GM19468 (cell line): ENCODE measurements at regions not wholly inside any gene's neighbourhood (a gene's known extent, or its start where the extent isn't known, plus 50 kb on each side); places are given as distances from the start of the nearest gene placed in this dataset.
"Not testable (repeated sequence)": the region's sequence is repeated elsewhere in the genome, so short reads cannot be mapped to it uniquely, and the experiment has no call there.

Experiments
- ATAC-seq: cut with Tn5 transposase; IDR thresholded peaks from one replicate; pipeline ENCODE4 v1.9.1; 2021; ENCODE audit warnings: mild to moderate bottlenecking, moderate library complexity, moderate number of reproducible peaks; ENCODE audit not compliant: unreplicated experiment; ENCODE audit errors: extremely low read depth

DNA sequence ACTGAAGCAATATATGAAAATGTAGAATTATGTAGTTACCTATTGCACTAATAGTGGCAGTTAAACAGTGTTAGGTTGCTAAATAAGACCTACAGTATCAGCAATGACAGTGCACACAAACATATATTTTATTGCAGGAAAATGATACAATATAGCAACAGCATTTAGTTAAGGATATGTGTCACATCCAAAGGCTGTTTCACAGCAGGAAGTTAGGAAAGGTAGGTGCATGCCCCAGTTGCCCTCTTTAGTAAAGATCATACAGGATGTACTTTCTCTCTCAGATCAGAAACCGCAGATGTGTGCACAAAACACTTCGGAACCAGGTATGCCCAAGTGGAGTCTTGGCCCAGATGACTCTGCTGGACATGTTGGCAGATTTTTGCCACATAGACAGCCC lies 444.1 kb downstream of the XIRP2 start:
- no peak for ATAC-seq

DNA sequence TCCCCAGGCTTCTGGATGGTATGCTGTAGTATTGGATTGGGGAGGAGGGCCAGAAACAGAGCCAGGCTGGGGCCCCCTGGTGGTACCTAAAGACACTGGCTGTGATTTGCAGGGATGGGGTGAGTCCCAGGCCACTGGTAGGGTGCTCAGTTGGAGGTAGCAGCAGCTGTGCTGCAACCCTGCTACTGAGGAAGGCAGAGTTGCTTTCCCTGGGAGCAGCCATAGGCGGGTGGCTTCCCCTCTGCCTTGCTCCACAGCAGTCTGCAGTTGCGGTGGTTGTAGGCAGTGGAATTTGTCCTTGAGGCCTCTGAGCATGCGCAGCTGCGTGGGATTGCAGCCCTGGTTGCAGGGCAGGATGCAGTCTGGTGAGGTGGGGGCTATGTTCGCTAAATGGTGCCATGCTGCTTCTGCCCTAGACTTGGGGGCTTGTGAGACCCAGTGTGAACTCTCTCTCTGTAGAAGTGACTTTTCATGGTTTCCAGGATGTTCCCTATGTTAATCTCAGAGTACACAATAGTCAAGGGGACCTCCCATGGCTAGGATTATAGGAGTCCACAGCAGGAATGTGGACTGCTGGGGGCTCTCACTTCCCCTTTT lies 443.5 kb downstream of the XIRP2 start:
- ATAC-seq, result no peak

DNA sequence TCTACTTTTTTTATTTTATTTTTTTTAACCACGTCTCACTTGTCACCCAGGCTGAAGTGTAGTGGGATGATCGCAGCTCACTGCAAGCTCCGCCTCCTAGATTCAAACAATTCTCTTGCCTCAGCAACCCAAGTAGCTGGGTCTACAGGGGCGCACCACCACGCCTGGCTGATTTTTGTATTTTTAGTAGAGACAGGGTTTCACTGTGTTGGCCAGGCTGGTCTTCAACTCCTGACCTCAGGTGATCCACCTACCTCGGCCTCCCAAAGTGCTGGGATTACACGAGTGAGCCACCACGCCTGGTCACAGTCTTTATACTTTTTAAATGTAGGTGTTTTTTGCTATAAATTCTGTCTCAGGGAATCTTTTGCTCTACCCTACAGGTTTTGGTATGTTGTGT lies 440.5 kb downstream of the XIRP2 start:
- ATAC-seq, result not testable (repeated sequence)

DNA sequence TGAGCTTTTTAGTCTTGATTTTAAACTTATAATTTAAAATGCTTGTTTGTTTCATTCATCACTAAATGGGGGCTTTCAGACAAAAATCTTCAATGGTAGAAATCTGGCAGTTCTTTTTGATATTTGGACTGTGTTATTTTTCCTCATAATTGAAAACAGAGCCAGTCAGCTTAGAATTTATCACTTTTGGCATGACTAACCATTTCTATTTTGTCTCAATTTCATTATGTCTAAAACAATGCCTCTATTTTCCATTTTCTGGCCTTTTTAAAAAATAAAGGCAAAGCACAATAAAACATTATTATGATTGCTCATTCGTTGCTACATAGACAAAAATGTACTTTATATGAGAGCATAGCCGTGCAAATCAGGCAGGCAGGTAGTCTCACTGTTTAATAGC lies 434.5 kb downstream of the XIRP2 start:
- no peak for ATAC-seq

DNA sequence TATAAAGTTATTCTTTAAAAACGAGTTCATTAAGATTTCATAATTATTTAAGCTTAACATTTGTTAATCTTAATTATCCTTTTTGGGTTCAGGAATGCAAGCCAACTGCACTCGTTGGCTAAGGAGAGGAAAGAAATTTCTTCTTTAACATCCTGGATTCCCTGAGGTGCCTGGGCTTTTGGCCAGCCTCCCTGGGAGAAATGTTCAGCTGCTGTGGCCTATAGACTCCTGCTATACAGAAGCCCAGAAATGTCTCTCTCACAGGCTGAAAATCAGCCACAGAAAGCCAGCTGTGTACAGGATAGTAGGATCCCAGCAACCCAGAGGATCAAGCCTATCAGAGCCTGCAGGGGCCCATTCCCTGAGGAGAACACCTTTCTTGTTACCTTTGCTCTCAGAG lies 430.3 kb downstream of the XIRP2 start:
- no peak for ATAC-seq

DNA sequence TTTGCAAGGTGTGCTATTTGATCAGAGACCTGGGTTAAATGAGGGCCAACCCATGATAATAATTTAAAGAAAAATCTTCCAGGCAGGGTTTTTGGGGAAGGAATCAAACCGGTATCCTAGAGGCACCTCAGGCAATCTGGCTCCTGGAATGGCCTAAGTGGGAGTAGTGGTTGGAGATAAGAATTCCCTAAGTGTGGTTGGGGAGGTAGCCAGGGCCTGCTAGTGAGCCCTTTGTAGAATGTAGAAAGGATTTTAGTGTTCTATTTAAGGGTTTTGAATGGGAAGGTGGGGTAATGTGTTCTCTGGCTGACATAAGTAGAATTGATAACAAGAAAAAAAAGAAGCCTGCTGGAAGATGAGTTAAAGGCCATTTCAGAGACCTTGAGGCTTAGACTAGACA lies 422.2 kb downstream of the XIRP2 start:
- no peak for ATAC-seq
